ENCODE measurements at regions not wholly inside any gene's neighbourhood (a gene's known extent, or its start where the extent isn't known, plus 50 kb on each side); places are given as distances from the start of the nearest gene placed in this dataset.
"Not testable (repeated sequence)": the region's sequence is repeated elsewhere in the genome, so short reads cannot be mapped to it uniquely, and the experiment has no call there.

DNA sequence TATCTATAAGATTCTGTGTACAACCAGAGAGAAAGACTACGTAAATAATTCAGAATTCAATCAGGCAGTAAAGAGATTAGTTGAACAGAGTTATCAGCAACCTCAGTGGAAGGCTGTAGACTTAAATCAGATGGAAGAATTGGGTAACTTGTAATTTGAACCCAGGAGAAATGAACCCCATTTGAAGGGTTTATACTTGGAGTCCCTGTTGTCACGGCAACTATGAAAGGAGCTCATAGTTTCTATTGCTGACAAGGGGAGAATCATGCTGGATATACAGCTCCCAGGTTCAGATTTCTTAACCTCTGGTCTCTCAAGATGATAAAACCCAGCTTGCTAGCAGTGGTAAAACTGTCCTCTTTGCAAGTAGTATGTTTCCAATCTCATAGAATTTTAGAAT is 54.4 kb upstream of the BMP4 start:
- no peaks in the 10 kb centered on the region for H3K27me3 ChIP-seq (ENCODE audit: control insufficient read depth, insufficient read depth, low read length)
- H3K27ac ChIP-seq (ENCODE audit: low read depth, low read length), result no peak overlapping the region
- H3K4me1 ChIP-seq (ENCODE audit: control insufficient read depth, insufficient read depth, low read length), result no peaks in the 10 kb centered on the region
- no peaks in the 10 kb centered on the region for H3K36me3 ChIP-seq (ENCODE audit: control insufficient read depth, insufficient read depth, low read length)
- no peak overlapping the region for H3K9ac ChIP-seq (ENCODE audit: low read length)
- no peak overlapping the region for H3K4me3 ChIP-seq (ENCODE audit: low read length)

DNA sequence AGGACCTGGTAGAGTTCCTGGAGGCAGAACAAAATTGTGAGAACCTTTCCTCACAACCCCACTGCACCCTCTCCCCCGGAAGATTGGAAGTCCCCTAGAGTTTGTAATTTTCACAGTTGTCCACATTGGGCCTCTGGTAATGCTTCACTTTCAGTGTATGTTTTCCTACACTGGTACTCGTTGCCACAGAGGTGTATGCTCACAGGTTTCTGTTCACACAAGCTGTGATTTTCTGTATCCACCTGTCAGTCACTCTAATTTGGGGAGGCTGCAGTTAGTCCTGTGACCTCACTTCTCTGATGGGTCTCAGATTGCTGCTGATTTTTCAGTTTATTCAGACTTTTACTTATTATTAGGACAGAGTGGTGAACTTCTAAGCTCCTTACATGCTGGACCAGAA is 66.4 kb upstream of the BMP4 start:
- Histone ChIP-seq H3K4me1 (ENCODE audit: control insufficient read depth, insufficient read depth, low read length) (no peaks in the 10 kb centered on the region), H3K9ac (ENCODE audit: low read length) (no peak overlapping the region), H3K27me3 (ENCODE audit: control insufficient read depth, insufficient read depth, low read length) (no peaks in the 10 kb centered on the region), H3K27ac (ENCODE audit: low read depth, low read length) (no peak overlapping the region), H3K4me3 (ENCODE audit: low read length) (no peak overlapping the region), H3K36me3 (ENCODE audit: control insufficient read depth, insufficient read depth, low read length) (no peaks in the 10 kb centered on the region)

DNA sequence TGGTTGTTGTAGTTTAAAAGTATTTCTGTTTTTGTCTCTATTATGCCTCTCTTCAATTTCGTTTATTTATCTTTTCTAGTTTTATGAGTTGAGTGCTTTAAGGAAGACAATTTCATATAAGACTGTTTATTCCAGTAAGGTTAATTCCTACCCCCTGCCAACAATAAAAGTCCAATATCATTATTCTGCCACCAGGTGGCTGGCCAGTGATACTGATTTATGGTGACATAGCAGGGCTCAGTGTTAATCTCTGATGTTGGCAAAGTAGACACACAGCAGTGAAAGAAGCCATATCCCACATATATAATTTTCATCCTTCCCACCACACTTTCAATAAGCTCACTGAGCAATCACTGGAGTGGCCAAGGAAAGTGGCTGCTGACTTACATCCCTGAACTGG is 69.0 kb upstream of the BMP4 start:
- Histone ChIP-seq H3K27me3 (ENCODE audit: control insufficient read depth, insufficient read depth, low read length) (no peaks in the 10 kb centered on the region), H3K27ac (ENCODE audit: low read depth, low read length) (no peak overlapping the region), H3K9ac (ENCODE audit: low read length) (no peak overlapping the region), H3K4me3 (ENCODE audit: low read length) (no peak overlapping the region), H3K36me3 (ENCODE audit: control insufficient read depth, insufficient read depth, low read length) (no peaks in the 10 kb centered on the region), H3K4me1 (ENCODE audit: control insufficient read depth, insufficient read depth, low read length) (no peaks in the 10 kb centered on the region)

DNA sequence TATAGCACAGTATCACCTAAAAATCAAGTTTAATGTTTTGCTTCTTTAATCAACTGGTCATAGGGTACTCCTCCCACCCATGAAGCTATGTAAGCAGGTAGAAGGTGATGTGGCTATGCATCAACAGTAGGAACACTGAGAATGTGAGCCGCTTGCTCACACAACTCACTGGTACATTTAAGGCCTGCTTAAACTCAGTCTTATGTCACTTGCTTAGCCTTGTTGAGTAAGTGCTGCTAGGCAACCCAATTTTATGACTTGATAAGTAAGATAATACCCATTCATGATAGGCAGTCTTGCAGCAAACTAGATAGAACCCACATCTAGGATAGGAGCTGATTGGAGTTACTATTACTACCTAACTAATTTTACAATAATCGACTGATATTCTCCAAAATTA is 70.0 kb upstream of the BMP4 start:
- no peaks in the 10 kb centered on the region for H3K4me1 ChIP-seq (ENCODE audit: control insufficient read depth, insufficient read depth, low read length)
- H3K4me3 ChIP-seq (ENCODE audit: low read length), result no peak overlapping the region
- no peak overlapping the region for H3K9ac ChIP-seq (ENCODE audit: low read length)
- H3K36me3 ChIP-seq (ENCODE audit: control insufficient read depth, insufficient read depth, low read length), result no peaks in the 10 kb centered on the region
- no peak overlapping the region for H3K27ac ChIP-seq (ENCODE audit: low read depth, low read length)
- H3K27me3 ChIP-seq (ENCODE audit: control insufficient read depth, insufficient read depth, low read length), result no peaks in the 10 kb centered on the region

GRCh38 chr14:54030996-54031395 is 74.4 kb upstream of the BMP4 start:
- H3K36me3 ChIP-seq (ENCODE audit: control insufficient read depth, insufficient read depth, low read length); H3K27ac ChIP-seq (ENCODE audit: low read depth, low read length); H3K27me3 ChIP-seq (ENCODE audit: control insufficient read depth, insufficient read depth, low read length); H3K4me3 ChIP-seq (ENCODE audit: low read length); H3K9ac ChIP-seq (ENCODE audit: low read length); H3K4me1 ChIP-seq (ENCODE audit: control insufficient read depth, insufficient read depth, low read length): not testable (repeated sequence)

DNA sequence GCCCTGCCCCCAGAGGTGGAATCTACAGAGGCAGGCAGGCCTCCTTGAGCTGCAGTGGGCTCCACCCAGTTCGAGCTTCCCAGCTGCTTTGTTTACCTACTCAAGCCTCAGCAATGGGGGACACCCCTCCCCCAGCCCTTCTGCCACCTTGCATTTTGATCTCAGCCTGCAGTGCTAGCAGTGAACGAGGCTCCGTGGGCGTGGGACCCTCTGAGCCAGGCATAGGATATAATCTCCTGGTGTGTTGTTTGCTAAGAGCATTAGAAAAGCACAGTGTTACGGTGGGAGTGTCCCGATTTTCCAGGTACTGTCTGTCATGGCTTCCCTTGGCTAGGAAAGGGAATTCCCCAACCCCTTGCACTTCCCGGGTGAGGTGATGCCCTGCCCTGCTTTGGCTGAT is 76.7 kb upstream of the BMP4 start:
- not testable (repeated sequence) for H3K4me1 ChIP-seq (ENCODE audit: control insufficient read depth, insufficient read depth, low read length); H3K27me3 ChIP-seq (ENCODE audit: control insufficient read depth, insufficient read depth, low read length); H3K36me3 ChIP-seq (ENCODE audit: control insufficient read depth, insufficient read depth, low read length); H3K4me3 ChIP-seq (ENCODE audit: low read length); H3K27ac ChIP-seq (ENCODE audit: low read depth, low read length); H3K9ac ChIP-seq (ENCODE audit: low read length)

DNA sequence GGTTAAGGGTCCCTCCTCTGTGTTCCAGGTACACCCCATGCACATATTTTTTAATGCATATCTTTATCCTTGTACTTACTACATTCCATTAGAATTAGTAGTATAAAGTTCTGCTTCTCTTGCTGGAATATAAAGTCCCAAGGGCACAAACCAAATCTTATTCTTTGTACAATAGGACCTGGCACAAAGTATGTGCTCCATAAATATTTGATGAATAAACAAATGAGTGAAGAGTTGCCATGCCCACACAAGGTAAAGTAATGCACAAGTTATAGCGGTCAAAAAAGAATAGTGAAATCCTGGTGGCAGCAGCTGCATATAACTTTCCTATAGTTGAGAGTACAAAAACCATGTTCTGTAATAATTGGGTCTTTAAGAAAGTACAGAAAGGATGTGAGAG is 82.1 kb upstream of the BMP4 start:
- H3K4me1 ChIP-seq (ENCODE audit: control insufficient read depth, insufficient read depth, low read length), result no peaks in the 10 kb centered on the region
- no peaks in the 10 kb centered on the region for H3K36me3 ChIP-seq (ENCODE audit: control insufficient read depth, insufficient read depth, low read length)
- H3K27ac ChIP-seq (ENCODE audit: low read depth, low read length), result no peak overlapping the region
- no peak overlapping the region for H3K9ac ChIP-seq (ENCODE audit: low read length)
- H3K4me3 ChIP-seq (ENCODE audit: low read length), result no peak overlapping the region
- H3K27me3 ChIP-seq (ENCODE audit: control insufficient read depth, insufficient read depth, low read length), result no peaks in the 10 kb centered on the region

- Histone ChIP-seq H3K27me3 (ENCODE audit: control insufficient read depth, insufficient read depth, low read length) (no peaks in the 10 kb centered on the region), H3K27ac (ENCODE audit: low read depth, low read length) (no peak overlapping the region), H3K9ac (ENCODE audit: low read length) (no peak overlapping the region), H3K4me3 (ENCODE audit: low read length) (no peak overlapping the region), H3K4me1 (ENCODE audit: control insufficient read depth, insufficient read depth, low read length) (no peaks in the 10 kb centered on the region), H3K36me3 (ENCODE audit: control insufficient read depth, insufficient read depth, low read length) (no peaks in the 10 kb centered on the region)
Measured at GRCh38 chr14:54039311-54039710, 82.7 kb upstream of the BMP4 start.

DNA sequence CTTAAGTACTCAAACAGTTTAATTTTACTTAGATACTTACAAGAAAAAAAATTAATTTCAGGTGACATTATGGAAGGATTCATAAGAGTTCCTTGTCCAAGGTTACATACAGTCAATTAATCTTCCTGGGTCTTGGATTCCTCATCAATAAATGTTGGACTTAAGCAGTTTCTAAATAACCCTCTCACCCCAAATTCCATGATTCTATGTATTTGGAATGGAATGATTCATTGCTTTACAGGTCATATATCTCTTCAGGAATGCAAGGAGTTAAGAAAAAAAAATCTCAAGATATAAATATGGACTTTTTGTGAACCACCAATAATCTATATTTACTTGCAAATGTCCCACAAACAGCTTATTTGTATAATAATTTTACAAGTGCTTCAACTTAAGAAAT is 84.2 kb upstream of the BMP4 start:
- Histone ChIP-seq H3K27me3 (ENCODE audit: control insufficient read depth, insufficient read depth, low read length) (no peaks in the 10 kb centered on the region), H3K9ac (ENCODE audit: low read length) (no peak overlapping the region), H3K4me3 (ENCODE audit: low read length) (no peak overlapping the region), H3K27ac (ENCODE audit: low read depth, low read length) (no peak overlapping the region), H3K4me1 (ENCODE audit: control insufficient read depth, insufficient read depth, low read length) (no peaks in the 10 kb centered on the region), H3K36me3 (ENCODE audit: control insufficient read depth, insufficient read depth, low read length) (no peaks in the 10 kb centered on the region)

DNA sequence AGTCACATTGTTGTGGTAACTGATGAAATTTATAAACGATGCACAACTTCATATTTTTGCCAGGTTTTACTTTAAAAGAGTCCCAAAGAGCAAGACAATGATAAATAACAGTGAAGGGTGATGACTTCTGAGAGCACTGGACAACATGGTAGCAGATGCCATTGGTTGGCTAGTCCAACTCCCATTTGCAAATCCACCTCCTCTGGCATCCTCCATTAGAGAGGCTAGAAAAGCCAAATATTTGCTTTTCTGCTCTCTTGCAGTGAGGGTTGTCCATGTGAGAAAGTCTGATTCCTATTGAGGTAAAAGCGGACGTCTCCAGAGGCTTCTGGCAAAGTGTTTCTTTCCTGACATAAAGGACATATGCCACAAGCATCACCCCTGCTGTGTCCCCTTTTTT is 89.6 kb upstream of the BMP4 start:
- H3K36me3 ChIP-seq (ENCODE audit: control insufficient read depth, insufficient read depth, low read length), result no peaks in the 10 kb centered on the region
- no peak overlapping the region for H3K27ac ChIP-seq (ENCODE audit: low read depth, low read length)
- H3K27me3 ChIP-seq (ENCODE audit: control insufficient read depth, insufficient read depth, low read length), result no peaks in the 10 kb centered on the region
- no peak overlapping the region for H3K4me3 ChIP-seq (ENCODE audit: low read length)
- no peak overlapping the region for H3K9ac ChIP-seq (ENCODE audit: low read length)
- H3K4me1 ChIP-seq (ENCODE audit: control insufficient read depth, insufficient read depth, low read length), result no peaks in the 10 kb centered on the region

- no peaks in the 10 kb centered on the region for H3K36me3 ChIP-seq (ENCODE audit: control insufficient read depth, insufficient read depth, low read length)
- H3K4me3 ChIP-seq (ENCODE audit: low read length), result no peak overlapping the region
- H3K27me3 ChIP-seq (ENCODE audit: control insufficient read depth, insufficient read depth, low read length), result no peaks in the 10 kb centered on the region
- H3K27ac ChIP-seq (ENCODE audit: low read depth, low read length), result no peak overlapping the region
- H3K9ac ChIP-seq (ENCODE audit: low read length), result no peak overlapping the region
- H3K4me1 ChIP-seq (ENCODE audit: control insufficient read depth, insufficient read depth, low read length), result no peaks in the 10 kb centered on the region
Measured at GRCh38 chr14:54047645-54048308, 91.2 kb upstream of the BMP4 start.

DNA sequence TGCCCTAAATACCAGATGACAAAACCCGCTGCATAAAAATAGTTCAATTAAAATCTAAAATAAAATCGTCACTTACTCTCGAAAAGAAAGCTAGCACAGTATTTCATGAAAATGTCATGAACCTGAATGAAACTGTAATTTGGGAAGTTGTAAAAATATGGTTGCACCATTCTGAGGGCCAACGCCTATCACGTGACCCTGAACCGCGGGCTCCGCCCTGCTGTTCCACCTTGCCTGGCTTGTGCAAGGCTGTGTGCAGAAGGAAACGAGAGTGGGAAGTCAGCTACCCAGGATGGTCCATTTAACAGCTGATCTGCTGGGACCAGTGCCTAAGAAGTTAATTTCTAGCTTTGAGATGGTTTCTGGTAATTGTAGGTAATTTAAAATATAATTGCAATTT is 91.7 kb upstream of the BMP4 start:
- H3K4me1 ChIP-seq (ENCODE audit: control insufficient read depth, insufficient read depth, low read length), result no peaks in the 10 kb centered on the region
- no peaks in the 10 kb centered on the region for H3K27me3 ChIP-seq (ENCODE audit: control insufficient read depth, insufficient read depth, low read length)
- no peak overlapping the region for H3K4me3 ChIP-seq (ENCODE audit: low read length)
- no peaks in the 10 kb centered on the region for H3K36me3 ChIP-seq (ENCODE audit: control insufficient read depth, insufficient read depth, low read length)
- no peak overlapping the region for H3K27ac ChIP-seq (ENCODE audit: low read depth, low read length)
- H3K9ac ChIP-seq (ENCODE audit: low read length), result no peak overlapping the region

- H3K4me3 ChIP-seq (ENCODE audit: low read length), result no peak overlapping the region
- H3K27ac ChIP-seq (ENCODE audit: low read depth, low read length), result no peak overlapping the region
- no peaks in the 10 kb centered on the region for H3K36me3 ChIP-seq (ENCODE audit: control insufficient read depth, insufficient read depth, low read length)
- H3K27me3 ChIP-seq (ENCODE audit: control insufficient read depth, insufficient read depth, low read length), result no peaks in the 10 kb centered on the region
- H3K9ac ChIP-seq (ENCODE audit: low read length), result no peak overlapping the region
- no peaks in the 10 kb centered on the region for H3K4me1 ChIP-seq (ENCODE audit: control insufficient read depth, insufficient read depth, low read length)
Measured at GRCh38 chr14:54048736-54049135, 92.1 kb upstream of the BMP4 start.

All from rectal smooth muscle tissue (tissue), 1 donor.